ENCODE measurements at regions not wholly inside any gene's neighbourhood (a gene's known extent, or its start where the extent isn't known, plus 50 kb on each side); places are given as distances from the start of the nearest gene placed in this dataset.
"Not testable (repeated sequence)": the region's sequence is repeated elsewhere in the genome, so short reads cannot be mapped to it uniquely, and the experiment has no call there.

- H3K4me3 ChIP-seq (ENCODE audit: low read depth, low read length), result no peak overlapping the region
These were observed 1227.7 kb upstream of the WWC1 start for GRCh38 chr5:167063788-167064187.

- no peak overlapping the region for H3K4me3 ChIP-seq (ENCODE audit: low read depth, low read length)
These were observed 1227.2 kb upstream of the WWC1 start for GRCh38 chr5:167064198-167064776.

GRCh38 chr5:167065794-167066193, 1225.7 kb upstream of the WWC1 start:
- no peak overlapping the region for H3K4me3 ChIP-seq (ENCODE audit: low read depth, low read length)

- H3K4me3 ChIP-seq (ENCODE audit: low read depth, low read length), result no peak overlapping the region
These were observed 1219.3 kb upstream of the WWC1 start for GRCh38 chr5:167071981-167072610.

GRCh38 chr5:167081561-167081960, 1209.9 kb upstream of the WWC1 start:
- no peak overlapping the region for H3K4me3 ChIP-seq (ENCODE audit: low read depth, low read length)

- no peak overlapping the region for H3K4me3 ChIP-seq (ENCODE audit: low read depth, low read length)
These were observed 1194.6 kb upstream of the WWC1 start for GRCh38 chr5:167096816-167097215.

- H3K4me3 ChIP-seq (ENCODE audit: low read depth, low read length), result no peak overlapping the region
These were observed 1187.1 kb upstream of the WWC1 start for GRCh38 chr5:167104351-167104750.

- no peak overlapping the region for H3K4me3 ChIP-seq (ENCODE audit: low read depth, low read length)
These were observed 1185.5 kb upstream of the WWC1 start for GRCh38 chr5:167105941-167106340.

- H3K4me3 ChIP-seq (ENCODE audit: low read depth, low read length), result no peak overlapping the region
These were observed 1183.8 kb upstream of the WWC1 start for GRCh38 chr5:167107684-167108083.

- H3K4me3 ChIP-seq (ENCODE audit: low read depth, low read length), result not testable (repeated sequence)
These were observed 1183.2 kb upstream of the WWC1 start for GRCh38 chr5:167108266-167108665.

- H3K4me3 ChIP-seq (ENCODE audit: low read depth, low read length), result no peak overlapping the region
These were observed 1178.9 kb upstream of the WWC1 start for GRCh38 chr5:167112556-167112955.

- no peak overlapping the region for H3K4me3 ChIP-seq (ENCODE audit: low read depth, low read length)
These were observed 1169.2 kb upstream of the WWC1 start for GRCh38 chr5:167122267-167122666.

GRCh38 chr5:167123126-167123525, 1168.3 kb upstream of the WWC1 start:
- H3K4me3 ChIP-seq (ENCODE audit: low read depth, low read length), result no peak overlapping the region

- H3K4me3 ChIP-seq (ENCODE audit: low read depth, low read length), result no peak overlapping the region
These were observed 1162.9 kb upstream of the WWC1 start for GRCh38 chr5:167128581-167128980.

- no peak overlapping the region for H3K4me3 ChIP-seq (ENCODE audit: low read depth, low read length)
These were observed 1150.7 kb upstream of the WWC1 start for GRCh38 chr5:167140548-167141291.

GRCh38 chr5:167143716-167144115, 1147.7 kb upstream of the WWC1 start:
- no peak overlapping the region for H3K4me3 ChIP-seq (ENCODE audit: low read depth, low read length)

GRCh38 chr5:167145841-167146240, 1145.6 kb upstream of the WWC1 start:
- H3K4me3 ChIP-seq (ENCODE audit: low read depth, low read length), result no peak overlapping the region

GRCh38 chr5:167147879-167148278, 1143.6 kb upstream of the WWC1 start:
- H3K4me3 ChIP-seq (ENCODE audit: low read depth, low read length), result no peak overlapping the region

- no peak overlapping the region for H3K4me3 ChIP-seq (ENCODE audit: low read depth, low read length)
These were observed 1140.8 kb upstream of the WWC1 start for GRCh38 chr5:167150661-167151060.

- no peak overlapping the region for H3K4me3 ChIP-seq (ENCODE audit: low read depth, low read length)
These were observed 1138.9 kb upstream of the WWC1 start for GRCh38 chr5:167152561-167152960.

GRCh38 chr5:167155387-167156005, 1135.9 kb upstream of the WWC1 start:
- H3K4me3 ChIP-seq (ENCODE audit: low read depth, low read length), result no peak overlapping the region

GRCh38 chr5:167156446-167156845, 1135.0 kb upstream of the WWC1 start:
- no peak overlapping the region for H3K4me3 ChIP-seq (ENCODE audit: low read depth, low read length)

Measured in iPS-11a (cell line).